BE2C (cell line): ENCODE measurements at regions not wholly inside any gene's neighbourhood (a gene's known extent, or its start where the extent isn't known, plus 50 kb on each side); places are given as distances from the start of the nearest gene placed in this dataset.

Source experiments
- DNase-seq: peaks from one replicate; pipeline ENCODE4 v3.0.0-alpha.2; 2020
- H3K27me3 ChIP-seq: fragments of 250-450 bp; sonication (Bioruptor Pico); 2 replicates; pipeline ENCODE4 v1.5.1; 2020; ENCODE audit warnings: mild to moderate bottlenecking
- H3K36me3 ChIP-seq: fragments of 250-450 bp; sonication (Bioruptor Pico); 2 replicates; pipeline ENCODE4 v1.5.1; 2020; ENCODE audit warnings: mild to moderate bottlenecking
- H3K4me1 ChIP-seq: fragments of 250-450 bp; sonication (Bioruptor Pico); 2 replicates; pipeline ENCODE4 v1.5.1; 2020
- H3K4me3 ChIP-seq: 2 replicates; pipeline ENCODE4 v1.5.1; 2011; ENCODE audit warnings: low read depth, low read length
- H3K9me3 ChIP-seq: fragments of 250-450 bp; sonication (Bioruptor Pico); 2 replicates; pipeline ENCODE4 v1.5.1; 2020
- CTCF ChIP-seq: IDR thresholded peaks from 2 replicates; pipeline ENCODE4 v1.5.1; 2012; ENCODE audit warnings: mild to moderate bottlenecking, low read depth, low read length

DNA sequence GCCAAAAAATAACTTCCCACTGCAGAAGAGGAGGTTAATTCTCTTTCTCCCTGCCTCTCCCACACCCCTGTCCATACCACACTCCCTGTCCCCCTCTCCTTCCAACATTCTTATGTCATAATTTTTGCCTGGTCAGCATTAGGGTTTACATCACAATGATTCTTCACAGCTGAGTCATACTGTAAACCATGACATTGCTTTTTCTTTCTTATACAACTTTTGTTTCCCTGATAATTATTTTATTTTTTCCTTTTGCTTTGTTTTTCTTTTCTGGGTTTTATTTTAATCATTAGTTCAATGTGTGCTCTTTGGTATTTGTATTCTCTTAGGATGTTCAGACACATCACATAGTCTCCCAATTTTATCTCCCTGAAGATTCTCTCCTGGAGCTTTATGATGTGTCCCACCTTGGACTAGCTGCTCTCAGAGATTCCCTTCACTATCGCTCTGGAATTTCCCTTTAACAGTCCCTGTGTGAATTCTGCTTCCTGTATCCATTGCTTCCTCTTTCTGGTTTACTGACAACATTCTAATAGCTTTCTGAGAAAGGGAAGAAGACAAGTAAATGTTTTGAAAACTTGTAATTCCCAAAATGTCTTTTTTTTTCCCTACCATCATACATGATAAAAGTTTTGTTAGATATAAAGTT is 70.7 kb downstream of the SOX2 start:
- Histone ChIP-seq H3K4me1 (no peaks in the 10 kb centered on the region; the same call in 1 of the 2 replicates), H3K36me3 (no peaks in the 10 kb centered on the region)
- no peak for TF ChIP-seq CTCF

GRCh38 chr3:181790561-181790960 is 78.8 kb downstream of the SOX2 start:
- no peak for TF ChIP-seq CTCF
- no peaks in the 10 kb centered on the region for H3K27me3 ChIP-seq
- no peaks in the 10 kb centered on the region; the same call in 1 of the 2 replicates for H3K4me1 ChIP-seq
- no peak overlapping the region for H3K4me3 ChIP-seq
- no peaks in the 10 kb centered on the region for H3K36me3 ChIP-seq
- DNase-seq, result no peak
- H3K9me3 ChIP-seq, result no peaks in the 10 kb centered on the region

More for the DNA sequence above, 70.7 kb downstream of the SOX2 start:
- Histone ChIP-seq H3K27me3 (no peaks in the 10 kb centered on the region), H3K4me3 (no peak overlapping the region), H3K9me3 (no peaks in the 10 kb centered on the region)
- no peak for DNase-seq

GRCh38 chr3:181791056-181791955 is 79.6 kb downstream of the SOX2 start:
- no peak for DNase-seq
- H3K36me3 ChIP-seq, result no peaks in the 10 kb centered on the region
- no peaks in the 10 kb centered on the region for H3K27me3 ChIP-seq
- H3K9me3 ChIP-seq, result no peaks in the 10 kb centered on the region
- no peaks in the 10 kb centered on the region; the same call in 1 of the 2 replicates for H3K4me1 ChIP-seq
- no peak for TF ChIP-seq CTCF
- no peak overlapping the region for H3K4me3 ChIP-seq

GRCh38 chr3:181793006-181793405 is 81.3 kb downstream of the SOX2 start:
- TF ChIP-seq CTCF, result no peak
- no peaks in the 10 kb centered on the region for H3K4me1 ChIP-seq
- no peak for DNase-seq
- H3K4me3 ChIP-seq, result no peak overlapping the region
- no peaks in the 10 kb centered on the region for H3K27me3 ChIP-seq
- H3K36me3 ChIP-seq, result no peaks in the 10 kb centered on the region
- H3K9me3 ChIP-seq, result no peaks in the 10 kb centered on the region

- H3K36me3 ChIP-seq, result no peaks in the 10 kb centered on the region
- no peaks in the 10 kb centered on the region for H3K27me3 ChIP-seq
- no peak for TF ChIP-seq CTCF
- no peaks in the 10 kb centered on the region for H3K9me3 ChIP-seq
- DNase-seq, result no peak
- H3K4me3 ChIP-seq, result no peak overlapping the region
- H3K4me1 ChIP-seq, result no peaks in the 10 kb centered on the region
These were observed 82.5 kb downstream of the SOX2 start for GRCh38 chr3:181794011-181794790.
